Ammon's horn (tissue), 1 donor: ENCODE measurements at regions not wholly inside any gene's neighbourhood (a gene's known extent, or its start where the extent isn't known, plus 50 kb on each side); places are given as distances from the start of the nearest gene placed in this dataset.
A peak's percentile ranks its signal among the peaks of the same experiment; 100 is the strongest.

ENCODE experiments used
- DNase-seq: peaks from one replicate; pipeline ENCODE4 v3.0.0-alpha.2; 2016; ENCODE audit warnings: low spot score

DNA sequence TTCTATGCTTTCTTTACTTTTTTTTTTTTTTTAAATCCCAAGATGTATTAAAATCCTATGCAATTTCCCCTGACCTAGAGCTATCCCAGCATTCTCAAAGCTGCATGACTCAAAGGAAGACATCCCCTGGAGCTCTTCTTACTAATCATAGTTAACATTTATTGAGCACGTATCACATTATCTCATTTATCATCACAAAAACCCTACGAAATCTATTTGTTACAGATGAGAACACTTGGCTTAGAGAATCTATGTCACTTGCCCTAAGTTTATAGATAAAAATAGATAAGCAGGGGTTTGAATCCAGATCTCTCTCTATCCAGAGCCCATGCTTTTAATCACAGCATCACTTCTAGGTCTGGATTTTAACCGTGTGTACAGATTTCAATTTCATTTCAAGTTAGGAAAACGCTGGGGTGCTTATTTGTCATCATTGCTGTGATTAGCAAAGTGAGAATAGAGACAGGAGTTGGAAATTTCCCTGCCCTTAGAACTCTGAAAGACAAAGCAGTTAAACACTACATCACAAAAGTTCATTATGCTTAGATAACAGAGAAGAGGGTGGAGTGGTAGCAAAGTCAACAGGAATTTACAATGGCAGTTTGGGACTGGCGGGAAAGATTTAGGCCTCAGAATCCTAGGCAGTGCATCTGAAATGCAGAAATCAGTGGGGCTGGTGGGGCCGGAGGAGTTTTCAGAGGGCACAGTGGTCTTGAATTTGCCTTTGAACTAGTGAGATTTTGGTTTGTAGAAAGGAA, 177.7 kb upstream of the FRMD6 start:
- DNase-seq = no peak

DNA sequence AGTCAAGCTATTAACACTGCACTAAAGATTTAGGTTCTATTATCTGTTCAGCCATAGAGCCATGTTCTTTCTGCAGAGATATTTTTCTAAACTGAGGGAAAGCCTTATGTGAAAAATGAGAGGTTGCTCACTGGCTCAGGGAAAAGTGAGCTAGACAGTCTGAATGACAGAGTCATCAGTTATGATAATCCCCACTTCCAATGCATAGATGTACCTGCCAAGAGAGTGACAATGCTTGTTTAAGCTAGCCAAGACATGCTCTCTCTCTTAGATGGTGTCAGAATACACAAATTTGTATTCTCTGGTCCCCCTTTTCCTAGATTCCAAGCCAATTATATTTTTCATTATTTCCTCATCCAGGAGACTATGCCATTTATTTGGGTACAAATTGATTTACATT, 176.9 kb upstream of the FRMD6 start:
- no peak for DNase-seq

DNA sequence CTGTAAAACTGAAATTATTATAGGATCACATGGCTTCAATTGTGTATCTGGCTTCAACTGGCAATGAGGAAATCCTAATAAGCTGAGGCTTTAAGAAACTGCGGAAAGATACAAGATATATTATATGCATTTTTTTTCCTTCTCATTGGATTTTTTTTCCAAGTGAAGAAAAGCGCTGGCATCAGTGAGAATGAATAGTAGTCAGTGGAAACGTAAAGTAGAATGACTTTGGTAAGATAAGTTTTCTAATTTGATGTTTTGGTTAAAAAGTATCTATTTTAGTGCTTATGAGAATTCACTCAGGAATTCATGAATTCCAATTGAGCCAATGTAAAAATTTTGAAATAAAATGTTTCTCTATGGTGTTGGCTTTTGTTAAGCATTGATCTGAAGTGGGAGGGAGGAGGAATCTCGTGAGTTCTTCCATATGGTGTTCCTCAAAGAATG, 173.5 kb upstream of the FRMD6 start:
- DNase-seq = no peak

DNA sequence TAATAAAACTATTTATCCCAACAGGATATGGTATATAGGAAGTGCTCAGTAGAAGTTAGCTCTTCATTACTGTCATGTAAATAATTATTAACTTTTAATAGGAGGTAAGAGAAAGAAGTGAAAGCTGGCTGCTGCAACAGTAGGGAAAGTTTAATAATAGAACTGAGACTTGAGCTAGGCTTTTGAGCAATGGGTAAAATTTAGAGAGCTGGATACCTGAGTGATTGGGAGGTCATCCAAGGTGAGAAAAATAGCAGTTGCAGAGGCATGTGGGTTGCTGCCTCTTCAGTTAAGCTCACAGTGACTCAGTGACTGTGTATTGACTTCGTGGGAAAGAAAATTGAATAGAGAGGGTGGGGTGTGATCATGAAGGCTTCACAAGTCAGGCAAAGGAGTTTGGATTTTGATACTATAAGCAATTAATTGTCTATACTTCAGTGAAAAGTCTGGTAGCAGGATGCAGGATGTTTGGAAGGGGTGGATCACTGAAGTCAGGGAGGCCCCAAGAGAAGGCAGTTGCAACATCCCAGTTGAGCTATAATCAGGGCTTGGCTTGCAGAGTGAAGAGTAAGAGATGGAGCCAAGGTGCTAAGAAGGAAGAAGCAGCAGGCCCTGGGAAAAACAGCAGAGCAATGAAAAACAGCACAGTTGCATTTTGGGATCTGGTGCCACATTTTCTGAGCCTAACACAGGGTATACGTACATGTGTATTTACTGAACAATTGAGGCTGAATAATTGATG, 172.0 kb upstream of the FRMD6 start:
- no peak for DNase-seq

DNA sequence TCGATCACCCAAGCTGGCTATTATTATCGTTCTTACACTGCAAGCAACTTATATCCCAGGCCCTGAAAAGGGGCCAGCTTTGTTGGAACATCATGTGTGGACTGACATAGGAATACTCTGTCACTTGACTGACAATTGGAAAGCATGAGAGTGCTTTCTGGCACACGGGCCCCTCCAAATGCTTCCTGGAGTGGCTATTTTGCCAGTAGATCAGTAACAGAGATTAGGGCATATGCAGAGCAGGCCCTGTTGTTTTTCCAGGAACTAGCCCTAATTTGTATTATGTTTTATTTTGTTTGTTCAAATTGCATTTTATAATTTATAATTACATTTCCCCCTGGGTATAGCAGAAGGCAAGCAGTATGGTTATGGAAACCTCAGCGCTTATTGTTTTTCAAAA, 170.1 kb upstream of the FRMD6 start:
- DNase-seq = no peak

DNA sequence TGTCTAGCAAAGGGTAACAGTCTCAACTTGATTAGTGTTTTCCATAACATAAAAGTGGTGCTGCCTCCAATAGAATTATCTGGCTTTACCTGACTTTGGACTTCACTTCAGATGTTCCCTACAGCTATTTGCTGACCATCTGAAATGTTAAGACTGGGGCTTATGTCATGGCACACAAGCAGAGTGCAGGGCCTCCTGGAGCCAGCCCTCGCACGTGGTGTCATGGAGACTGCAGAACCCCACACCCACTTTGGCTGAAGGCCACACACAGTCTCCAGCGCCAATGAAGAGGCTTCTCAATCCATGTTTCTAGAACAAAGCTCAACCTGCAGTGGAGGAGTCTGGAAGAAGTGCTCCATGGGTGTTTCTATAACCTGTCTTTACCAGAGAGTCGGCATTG, 169.6 kb upstream of the FRMD6 start:
- DNase-seq = no peak

DNA sequence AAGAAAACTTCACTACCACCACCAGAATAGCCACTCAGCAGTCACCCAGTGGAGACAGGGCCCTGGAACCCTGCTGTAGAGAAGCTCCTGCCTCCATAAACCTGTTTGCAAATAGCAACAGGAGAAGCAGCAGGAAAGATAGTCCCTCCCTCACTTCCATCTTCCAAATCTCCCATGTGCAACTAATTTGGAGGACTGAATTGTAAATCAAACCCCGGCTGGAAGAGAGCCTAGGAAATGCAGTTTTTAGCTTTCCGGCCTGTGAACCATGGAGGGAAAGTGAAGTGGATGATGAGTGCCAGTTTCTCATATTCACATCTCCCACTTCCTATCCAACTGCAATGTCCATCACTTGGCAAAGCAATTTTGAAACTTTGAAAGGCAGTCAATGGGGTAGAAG, 167.2 kb upstream of the FRMD6 start:
- DNase-seq = no peak

DNA sequence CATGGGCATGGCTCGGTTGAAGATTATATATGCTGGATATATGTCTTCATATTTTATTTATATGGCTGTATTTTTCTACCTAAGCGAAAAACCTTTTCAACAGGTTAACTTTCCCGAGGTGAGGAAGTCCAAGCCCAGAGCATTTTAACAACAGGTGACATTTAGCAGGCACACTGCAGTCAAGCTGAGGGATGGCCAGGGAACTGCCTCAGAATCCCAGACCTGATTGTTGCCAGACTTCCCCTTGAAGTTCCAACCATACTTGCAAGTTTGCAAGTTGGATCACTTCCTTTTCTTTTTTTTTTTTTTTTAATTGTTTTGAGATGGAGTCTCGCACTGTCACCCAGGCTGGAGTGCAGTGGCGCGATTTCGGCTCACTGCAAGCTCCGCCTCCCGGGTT, 166.0 kb upstream of the FRMD6 start:
- DNase-seq = no peak

DNA sequence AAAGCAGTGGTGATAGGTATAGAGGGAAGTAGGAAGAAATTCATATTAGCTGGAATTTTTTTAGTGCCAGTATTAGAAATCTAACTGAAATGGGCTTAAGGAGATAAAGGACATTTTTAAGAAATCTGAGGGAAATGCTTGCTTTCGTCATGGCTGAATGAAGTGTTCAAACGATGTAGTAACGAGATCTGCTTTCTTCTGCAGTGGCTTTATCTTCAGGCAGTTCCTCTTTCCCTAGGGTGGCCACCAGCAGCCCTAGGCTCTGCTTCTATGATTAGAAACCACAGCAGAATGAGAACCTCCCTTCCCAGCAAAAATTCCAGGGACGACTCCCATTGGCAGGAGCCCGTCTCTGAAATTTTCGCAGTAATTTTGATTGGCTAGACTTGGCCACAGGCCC, 163.9 kb upstream of the FRMD6 start:
- DNase-seq = no peak

DNA sequence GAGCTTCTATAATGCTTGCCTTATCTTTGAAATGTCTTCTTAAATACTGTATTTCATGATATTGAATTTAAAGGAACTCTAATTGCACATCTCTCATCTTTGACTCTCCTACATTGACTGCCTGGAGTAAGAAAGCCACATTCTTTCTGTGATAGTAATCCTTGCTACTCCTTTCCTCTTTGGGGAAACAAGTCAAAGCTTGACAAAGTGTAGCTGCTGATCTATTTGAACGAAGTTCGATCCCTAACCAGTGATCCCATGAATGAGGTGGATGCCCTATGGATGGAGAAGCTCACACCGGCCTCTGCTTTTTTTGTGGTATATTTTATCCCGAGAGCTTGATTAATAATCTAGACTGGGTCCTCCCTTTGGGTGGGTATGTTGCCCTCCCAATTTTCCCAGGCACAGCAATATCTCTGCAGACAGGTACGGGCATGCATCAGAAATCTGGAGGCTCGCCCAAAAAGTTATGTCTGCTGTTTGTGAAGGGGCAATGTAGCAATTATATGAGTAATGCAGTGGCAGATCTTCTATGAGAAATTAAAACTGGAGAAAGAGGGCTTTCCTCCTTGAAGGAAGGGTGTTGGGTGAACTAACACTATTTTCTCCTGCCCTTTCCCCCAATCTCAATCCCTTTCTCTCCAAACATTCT, 163.0 kb upstream of the FRMD6 start:
- no peak for DNase-seq

DNA sequence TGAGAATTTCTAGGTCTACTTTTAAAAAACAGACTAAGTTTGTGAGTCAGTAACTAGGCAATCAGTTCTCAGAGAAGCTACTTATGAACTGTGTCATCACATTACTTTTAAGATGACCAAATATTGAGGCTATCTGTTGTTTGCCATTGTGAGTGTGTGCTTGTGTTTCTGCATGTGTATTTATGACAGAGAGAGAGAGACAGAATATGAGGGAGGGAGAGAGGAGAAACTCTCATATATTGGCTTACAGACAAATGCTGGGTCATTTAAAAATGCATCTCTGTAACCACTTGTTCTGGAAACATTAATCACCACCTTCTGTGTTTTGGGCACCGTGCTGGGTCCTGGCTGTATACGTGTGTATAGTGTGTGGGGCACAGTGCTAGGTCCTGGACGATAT, 161.5 kb upstream of the FRMD6 start:
- DNase-seq = no peak

DNA sequence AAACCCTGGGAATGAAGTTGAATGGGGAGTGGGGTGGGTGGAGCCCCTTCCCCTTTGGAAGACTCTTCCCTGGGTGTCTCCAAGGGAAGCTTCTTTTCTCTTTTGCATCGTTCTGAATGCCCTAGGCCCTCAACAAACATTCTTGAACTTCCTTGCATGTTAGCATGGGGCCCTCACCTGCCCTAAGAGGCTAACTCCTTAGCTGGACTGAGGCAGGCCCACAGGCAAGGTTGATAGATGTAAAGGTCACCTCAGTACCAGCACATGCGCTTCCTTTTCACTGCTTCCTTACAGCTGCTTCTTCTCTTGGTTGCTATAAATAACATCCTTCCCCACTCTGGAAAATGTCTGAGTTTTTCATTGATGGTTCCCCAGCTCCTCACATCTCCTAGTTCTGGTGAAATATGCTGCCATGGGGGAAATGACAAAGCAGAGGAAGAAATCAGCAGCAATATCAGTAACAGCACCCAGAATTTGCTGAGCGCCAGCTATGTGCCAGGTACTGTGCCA, 160.6 kb upstream of the FRMD6 start:
- DNase-seq = no peak

DNA sequence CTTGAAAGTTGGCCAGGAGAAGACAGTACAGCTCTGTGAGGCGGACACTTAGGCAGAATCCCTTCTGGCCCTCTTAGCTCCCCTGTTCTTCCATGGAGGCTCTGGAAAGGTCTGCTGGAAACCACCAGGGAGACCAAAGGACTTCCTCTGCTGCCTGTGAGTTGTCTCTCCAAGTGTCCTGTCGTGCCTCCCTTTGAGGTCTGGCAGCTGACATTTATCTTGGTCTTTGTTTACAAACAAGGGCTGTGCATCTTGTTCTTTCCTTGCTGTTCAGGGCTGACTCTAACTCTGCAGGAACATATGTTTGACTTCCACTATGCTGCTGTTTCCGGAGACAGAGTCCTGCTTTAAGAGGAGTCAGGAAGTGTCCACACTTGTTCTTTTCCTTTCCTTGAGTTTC, 159.9 kb upstream of the FRMD6 start:
- no peak for DNase-seq

DNA sequence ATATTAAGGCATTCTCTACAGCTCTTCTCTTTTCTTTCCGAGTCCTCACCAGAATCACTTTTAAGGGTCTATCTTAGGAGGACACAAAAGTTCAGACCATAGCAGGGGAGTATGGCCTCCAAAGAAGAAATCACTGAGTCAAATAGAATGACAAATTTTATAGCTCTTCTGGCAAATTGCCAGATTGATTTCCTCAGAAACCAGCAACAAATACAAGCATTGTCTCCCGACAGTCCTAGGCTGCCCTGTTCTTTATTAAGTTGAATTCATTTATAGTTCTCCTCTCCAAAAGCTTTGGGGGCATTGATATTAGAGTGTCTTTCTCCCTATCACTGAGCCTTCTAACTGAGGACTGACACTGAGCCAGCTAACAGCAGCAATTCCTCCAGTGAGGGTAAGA, 156.4 kb upstream of the FRMD6 start:
- DNase-seq = no peak

DNA sequence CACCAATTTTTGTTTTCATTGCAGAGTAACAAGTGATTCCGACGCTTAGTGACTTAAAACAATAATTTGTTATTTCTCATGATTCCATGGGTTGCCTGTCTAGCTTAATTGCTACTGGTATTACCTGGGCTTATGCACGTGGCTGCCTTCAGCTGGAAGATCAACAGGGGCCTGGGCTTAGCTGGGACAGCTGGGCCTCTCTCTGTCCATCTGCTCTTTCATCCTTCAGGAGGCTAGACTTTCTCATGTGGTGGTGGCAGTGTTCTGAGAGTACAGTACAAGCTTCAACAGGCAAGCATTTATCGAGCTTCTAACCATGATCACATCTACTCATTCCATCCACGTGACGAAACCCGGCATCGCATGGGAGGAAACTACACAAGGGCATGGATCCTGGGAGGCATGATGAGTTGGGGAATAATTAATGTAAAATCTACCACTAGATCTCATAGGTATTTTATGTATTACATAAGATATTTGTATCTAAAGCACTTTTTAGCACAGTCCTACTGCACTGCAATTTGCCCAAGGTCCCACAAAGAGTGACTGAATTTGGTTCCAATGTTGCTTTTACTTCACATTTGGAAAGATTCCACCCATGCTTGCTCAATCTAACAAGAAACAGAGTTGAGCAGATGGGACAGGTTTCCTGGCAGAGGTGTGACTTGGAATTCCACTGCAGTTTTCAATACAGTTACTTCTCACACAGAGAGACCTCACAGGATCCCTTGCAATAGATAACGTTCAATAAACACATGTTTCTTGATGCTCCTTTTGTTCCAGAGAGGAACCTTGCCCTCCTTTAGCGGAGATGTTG, 153.1 kb upstream of the FRMD6 start:
- no peak for DNase-seq

DNA sequence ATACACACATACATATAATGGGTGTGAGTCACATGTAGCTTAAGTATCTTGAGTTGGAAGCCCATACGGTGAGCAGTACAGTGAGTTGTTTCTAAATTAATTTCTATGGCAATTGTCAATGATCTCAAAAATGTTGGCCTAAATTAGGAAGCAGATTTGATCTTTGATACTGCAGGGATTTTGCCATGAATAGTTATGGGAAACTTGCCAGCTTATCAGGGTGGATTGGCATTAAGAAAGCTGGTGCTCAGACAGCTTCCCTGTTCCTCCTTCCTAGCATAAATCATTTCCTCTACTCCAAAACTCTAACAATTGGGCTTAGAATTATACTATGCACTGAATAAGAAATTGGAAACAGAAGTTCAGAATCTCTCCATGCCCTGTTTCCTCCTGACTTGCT, 150.9 kb upstream of the FRMD6 start:
- no peak for DNase-seq

DNA sequence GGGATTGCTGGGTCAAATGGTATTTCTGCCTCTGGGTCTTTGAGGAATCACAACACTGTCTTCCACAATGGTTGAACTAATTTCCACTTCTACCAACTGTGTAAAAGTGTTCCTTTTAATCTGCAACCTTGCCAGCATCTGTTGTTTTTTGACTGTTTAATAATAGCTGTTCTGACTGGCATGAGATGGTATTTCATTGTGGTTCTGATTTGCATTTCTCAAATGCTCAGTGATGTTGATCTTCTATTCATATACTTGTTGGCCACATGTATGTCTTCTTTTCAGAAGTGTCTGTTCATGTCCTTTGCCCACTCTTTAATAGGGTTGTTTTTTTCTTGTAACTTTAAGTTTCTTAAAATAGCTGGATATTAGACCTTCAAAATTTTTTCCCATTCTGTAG, 150.0 kb upstream of the FRMD6 start:
- DNase-seq = no peak

DNA sequence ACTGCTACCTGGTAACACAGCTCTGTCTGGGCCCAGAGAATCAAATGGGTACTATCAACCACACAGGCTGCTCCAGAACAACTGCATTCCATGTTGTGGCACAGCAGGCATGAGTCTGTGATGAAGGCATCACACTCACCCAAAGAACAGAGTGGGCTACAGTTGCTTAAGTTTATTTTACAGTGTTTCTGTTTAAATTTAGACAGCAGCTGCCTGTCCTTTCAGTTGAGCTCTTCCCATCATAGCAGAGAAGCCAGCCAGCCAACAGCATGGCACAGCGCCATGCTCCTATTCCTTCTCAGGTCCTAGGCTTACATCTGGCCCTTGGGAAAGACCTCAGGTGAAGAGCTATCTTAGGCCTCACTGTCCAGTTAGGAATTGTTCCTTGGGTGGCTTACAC, 147.0 kb upstream of the FRMD6 start:
- no peak for DNase-seq

DNA sequence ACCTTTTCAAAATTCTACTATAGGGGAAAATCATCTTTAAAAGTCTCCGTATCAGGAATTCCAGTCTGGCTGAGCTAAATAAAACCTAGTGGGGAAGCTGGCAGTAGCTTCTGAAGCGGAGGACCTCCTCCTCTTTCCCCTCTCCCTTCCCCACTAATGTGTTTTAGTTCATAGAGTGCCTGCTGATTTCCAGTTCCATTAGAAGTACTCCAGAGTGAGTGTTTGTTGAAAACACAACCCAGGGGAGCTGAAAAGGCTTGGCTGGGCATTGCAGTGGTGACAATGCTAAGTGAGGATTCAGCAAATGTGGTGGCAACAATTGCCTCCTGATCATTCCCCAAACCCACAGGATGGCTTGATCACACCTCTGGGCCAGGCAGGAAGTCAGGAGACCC, 144.2 kb upstream of the FRMD6 start:
- DNase-seq = peak; percentile 52

DNA sequence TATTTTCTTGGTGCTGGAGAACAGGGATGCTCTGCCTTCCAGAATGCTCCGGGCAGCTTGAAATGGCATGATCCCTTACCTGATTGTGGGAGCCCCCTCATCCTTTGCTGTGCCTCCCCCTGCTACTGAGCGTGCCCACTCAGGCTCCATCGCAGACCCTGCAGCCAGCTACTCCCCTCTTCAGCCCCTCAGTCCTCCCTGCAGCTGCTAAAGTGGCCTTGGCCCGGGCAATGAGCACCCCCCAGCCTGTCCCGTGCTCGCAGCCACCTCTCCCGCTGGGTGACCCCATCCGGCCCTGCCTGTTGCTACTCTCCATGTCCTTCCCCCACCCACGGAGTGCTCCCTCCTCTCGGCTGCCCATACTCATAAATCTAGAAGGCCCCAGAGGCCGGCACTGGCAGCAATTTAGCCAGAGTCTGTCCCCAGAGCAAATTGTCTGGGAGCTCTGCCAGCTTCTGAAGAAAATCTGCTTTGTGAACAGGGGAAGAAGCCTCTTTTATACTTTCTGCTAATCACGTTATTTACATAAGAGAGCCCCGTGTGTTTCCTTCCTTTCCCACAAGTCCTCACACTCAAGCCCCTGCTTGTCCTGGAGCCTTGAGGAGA, 143.7 kb upstream of the FRMD6 start:
- DNase-seq = peak; percentile 74

DNA sequence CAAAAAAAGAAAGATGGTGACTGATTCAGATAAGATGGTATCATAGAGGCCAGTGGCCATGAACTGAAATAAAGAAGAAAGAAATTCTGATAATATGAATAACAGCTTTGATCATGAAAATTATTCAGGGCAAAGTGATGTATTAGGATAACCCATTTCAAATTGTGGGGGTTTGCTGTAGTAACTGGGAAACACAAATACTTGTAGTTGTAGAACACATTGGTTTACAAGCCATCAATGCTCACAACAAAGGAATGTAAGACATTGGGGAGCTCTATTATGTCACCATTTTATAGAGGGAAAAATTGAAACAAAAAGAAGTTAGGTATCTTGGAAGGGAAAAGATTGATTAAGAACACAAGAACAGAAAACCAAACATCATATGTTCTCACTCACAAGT, 140.4 kb upstream of the FRMD6 start:
- DNase-seq = no peak

DNA sequence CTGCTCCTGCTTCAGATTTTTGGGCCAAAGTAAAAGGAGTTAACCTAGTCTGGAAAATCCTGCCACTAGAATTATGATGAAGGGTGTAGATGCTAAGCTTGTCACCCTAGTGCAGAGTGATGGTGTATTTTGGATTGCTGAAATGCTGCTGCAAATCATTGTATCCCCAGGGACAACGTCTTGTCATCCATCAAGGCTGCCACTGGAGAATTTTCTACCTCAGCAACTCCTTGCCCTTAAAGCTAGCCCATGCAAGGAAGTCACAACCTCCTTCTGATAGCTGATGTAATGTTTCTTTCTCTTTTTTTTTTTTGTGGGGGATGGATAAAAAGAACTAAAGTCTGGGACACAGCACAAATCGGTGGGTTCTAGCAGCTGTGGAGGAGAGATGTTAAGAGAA, 139.4 kb upstream of the FRMD6 start:
- no peak for DNase-seq
